Pancreas (tissue), 10 donors: ENCODE measurements at regions not wholly inside any gene's neighbourhood (a gene's known extent, or its start where the extent isn't known, plus 50 kb on each side); places are given as distances from the start of the nearest gene placed in this dataset.

Experiments
- ATAC-seq, 4 donors: fragments of 200-7000 bp; cut with Tn5 transposase; one replicate each; pipeline versions ENCODE4 v1.8.0 to v1.9.1; 2020; ENCODE audit warnings: mild to moderate bottlenecking in 4 of 4, moderate library complexity in 4 of 4
- DNase-seq, 6 donors: peaks; one replicate each; pipeline ENCODE4 v3.0.0-alpha.2; 2020
- FAIRE-seq: peaks from 2 replicates; lab custom pipeline; 2012; peaks lifted over from hg19 to GRCh38; lab: Jason Lieb, UNC
- H3K27ac ChIP-seq, 4 donors: fragments of 200-600 bp; sonication (generic); 1 replicate in 3 of 4; 2 replicates in 1 of 4; pipeline versions ENCODE4 v1.5.0 to v1.8.0; 2020
- H3K27me3 ChIP-seq, 4 donors: fragments of 200-600 bp; one replicate each; pipeline ENCODE4 v1.8.0; 2021
- H3K36me3 ChIP-seq, 3 donors: fragments of 200-600 bp; sonication (generic) in 1 of 3; one replicate each; pipeline versions ENCODE4 v1.5.0 to v1.8.0; 2020 to 2021
- H3K4me1 ChIP-seq, 3 donors: fragments of 200-600 bp; one replicate each; pipeline ENCODE4 v1.8.0; 2021
- H3K4me3 ChIP-seq, 4 donors: fragments of 200-600 bp; sonication (generic) in 2 of 4; one replicate each; pipeline versions ENCODE4 v1.5.0 to v1.8.0; 2020 to 2021
- H3K9me3 ChIP-seq, 4 donors: fragments of 200-600 bp; one replicate each; pipeline ENCODE4 v1.8.0; 2021
- CTCF ChIP-seq, 4 donors: fragments of 200-600 bp; sonication (generic) in 3 of 4; IDR thresholded peaks; one replicate each; pipeline versions ENCODE4 v1.5.0 to v1.8.0; 2021; ENCODE audit warnings: antibody characterized with exemption in 4 of 4
- WGBS, 2 donors: extraction: QIAGEN DNeasy Blood & Tissue Kit; methylation state at CpG; one replicate each; pipeline ENCODE4 v1.1.7; 2013; 5-methylcytosine and 5-hydroxymethylcytosine counted together
- intact Hi-C, 3 donors: fragments of 100-400 bp; cut with DNase I; formaldehyde crosslinking; loops; one replicate each; pipeline versions ENCODE4 v1.11.1 to v1.14.2; 2022
- donor health status: healthy with polysubstance abuse.
- donor health status: DM: no; HTN: no; CAD: no; lungs with moderate emphysema.
- donor health status: DM: no; HTN: no; CAD: no.
- donor health status: control.
- donor health status: control.
- donor health status: Bipolar disorder and iron deficiency.
- donor health status: DM: yes; HTN: yes; CAD: no.
- donor health status: DM: no; HTN: no; CAD: no.
- donor health status: DM: no; HTN: no; CAD: no.
- donor health status: DM: yes; HTN: yes; CAD: no.

DNA sequence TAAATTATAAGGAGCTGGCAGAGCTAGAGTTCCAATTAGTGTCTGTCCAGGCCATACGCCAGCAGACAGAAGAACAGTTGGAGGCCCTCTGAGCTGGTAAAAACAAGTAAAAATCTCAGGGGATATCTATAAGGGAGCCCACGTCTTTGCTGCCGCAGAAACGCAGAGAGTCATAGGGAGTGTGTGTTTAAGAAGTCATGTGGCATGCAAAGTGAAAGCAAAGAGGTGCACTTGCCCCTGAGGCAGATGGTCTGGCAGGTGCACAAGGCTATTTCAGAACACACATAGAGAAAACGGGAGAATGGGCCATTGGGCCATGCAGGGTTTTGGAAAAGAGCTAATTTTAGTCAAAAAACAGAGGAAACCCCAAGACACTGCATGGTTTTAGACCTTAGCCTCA lies 92.7 kb downstream of the NAP1L3 start:
- H3K4me1 ChIP-seq: no peaks in the 10 kb centered on the region
- H3K9me3 ChIP-seq: no peaks in the 10 kb centered on the region
- FAIRE-seq: no peak
- WGBS, 2 donors: 71% methylated on average over 5 of the region's 5 CpGs
- H3K4me3 ChIP-seq: no peak overlapping the region
- ATAC-seq: no peak
- peaks cover 0 to 4% (median 1%) of the 10 kb centered on the region in 4 donors for H3K27me3 ChIP-seq
- TF ChIP-seq CTCF (IDR thresholded peaks at IDR 0.05): no peak
- H3K27ac ChIP-seq: no peak overlapping the region
- intact Hi-C loops: no loop called here
- no peak for DNase-seq
- H3K36me3 ChIP-seq: no peaks in the 10 kb centered on the region

DNA sequence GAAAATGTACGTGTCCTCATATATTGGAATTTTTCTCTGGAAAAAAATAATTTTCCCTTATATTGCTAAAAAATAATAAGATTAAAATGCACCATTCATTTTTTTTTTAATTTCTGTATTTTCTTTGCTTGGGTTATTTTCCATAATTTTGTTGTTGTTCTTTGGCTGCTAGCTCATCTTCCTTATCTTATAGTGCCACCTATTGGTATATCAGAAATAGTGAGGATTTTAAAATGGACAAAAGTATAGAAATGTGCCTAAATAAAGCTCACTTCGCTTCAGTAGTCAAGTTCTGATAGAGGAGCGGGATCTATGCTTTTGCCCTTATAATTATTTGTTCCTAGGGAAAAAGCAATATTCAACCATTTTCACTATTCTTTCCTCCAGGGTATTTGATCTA lies 134.8 kb downstream of the NAP1L3 start:
- H3K9me3 ChIP-seq: no peaks in the 10 kb centered on the region
- H3K4me3 ChIP-seq: no peak overlapping the region
- H3K4me1 ChIP-seq: no peaks in the 10 kb centered on the region
- H3K27me3 ChIP-seq: peaks cover 0 to 17% (median 5%) of the 10 kb centered on the region in 4 donors
- H3K36me3 ChIP-seq: no peaks in the 10 kb centered on the region
- intact Hi-C loops: no loop called here
- no peak overlapping the region for H3K27ac ChIP-seq
- TF ChIP-seq CTCF (IDR thresholded peaks at IDR 0.05): peak in 3 of 4 donors; percentile 13 to 14 (median 14)
- no peak for ATAC-seq
- no peak for DNase-seq
- 37 to 54% methylated on average over 3 of the region's 3 CpGs for WGBS, 2 donors
- peak; percentile 82 for FAIRE-seq

DNA sequence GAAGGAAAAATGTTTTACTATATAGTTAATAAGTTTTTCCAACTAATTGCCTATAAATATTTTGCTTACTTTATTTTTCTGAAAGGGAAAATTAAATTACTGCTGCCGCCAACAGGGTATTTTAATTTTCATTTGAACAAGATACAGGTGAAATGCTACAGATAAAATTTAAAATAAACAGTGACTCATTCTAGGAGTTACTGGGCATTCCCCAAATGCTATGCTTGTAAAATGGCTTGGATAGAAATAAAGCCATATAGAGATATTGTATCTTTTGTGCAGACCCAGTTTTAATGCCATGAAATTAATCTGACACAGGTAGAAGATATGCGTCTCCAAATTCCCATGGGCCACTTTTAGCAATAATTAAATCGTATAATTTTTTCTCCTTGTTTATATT lies 144.5 kb downstream of the NAP1L3 start:
- H3K27me3 ChIP-seq: peaks cover 0 to 10% (median 0%) of the 10 kb centered on the region in 4 donors
- no peak for DNase-seq
- no peak overlapping the region for H3K4me3 ChIP-seq
- no peaks in the 10 kb centered on the region for H3K9me3 ChIP-seq
- 52 to 61% methylated on average over 3 of the region's 3 CpGs for WGBS, 2 donors
- no peaks in the 10 kb centered on the region for H3K4me1 ChIP-seq
- no peak for ATAC-seq
- intact Hi-C loops: no loop called here
- no peak overlapping the region for H3K27ac ChIP-seq
- H3K36me3 ChIP-seq: no peaks in the 10 kb centered on the region
- FAIRE-seq: peak; percentile 54
- no peak for TF ChIP-seq CTCF (IDR thresholded peaks at IDR 0.05)
